Kidney epithelial cell (primary cell): ENCODE measurements at regions not wholly inside any gene's neighbourhood (a gene's known extent, or its start where the extent isn't known, plus 50 kb on each side); places are given as distances from the start of the nearest gene placed in this dataset.

Source experiments
- DNase-seq: peaks from one replicate; pipeline ENCODE4 v3.0.0-alpha.2; 2010; ENCODE audit warnings: low read depth
- H3K27me3 ChIP-seq: 2 replicates; pipeline ENCODE4 v1.6.0; 2011; ENCODE audit warnings: low read length; ENCODE audit not compliant: control insufficient read depth, insufficient read depth
- H3K36me3 ChIP-seq: 2 replicates; pipeline ENCODE4 v1.5.1; 2011; ENCODE audit warnings: low read length; ENCODE audit not compliant: control insufficient read depth, insufficient read depth
- H3K4me3 ChIP-seq: 2 replicates; pipeline ENCODE4 v1.5.1; 2011; ENCODE audit warnings: low read depth, mild to moderate bottlenecking, control low read depth, low read length
- TF ChIP-seq, protein P1 (sequence below): IDR thresholded peaks from 2 replicates; pipeline ENCODE4 v1.5.1; 2011; ENCODE audit warnings: mild to moderate bottlenecking, moderate library complexity, low read length, control low read depth, inconsistent platforms; ENCODE audit not compliant: insufficient read depth, poor library complexity, severe bottlenecking

- no peak overlapping the region for H3K4me3 ChIP-seq
- no peaks in the 10 kb centered on the region for H3K36me3 ChIP-seq
- DNase-seq = no peak
- H3K27me3 ChIP-seq = no peaks in the 10 kb centered on the region
- TF ChIP-seq, protein P1, sequence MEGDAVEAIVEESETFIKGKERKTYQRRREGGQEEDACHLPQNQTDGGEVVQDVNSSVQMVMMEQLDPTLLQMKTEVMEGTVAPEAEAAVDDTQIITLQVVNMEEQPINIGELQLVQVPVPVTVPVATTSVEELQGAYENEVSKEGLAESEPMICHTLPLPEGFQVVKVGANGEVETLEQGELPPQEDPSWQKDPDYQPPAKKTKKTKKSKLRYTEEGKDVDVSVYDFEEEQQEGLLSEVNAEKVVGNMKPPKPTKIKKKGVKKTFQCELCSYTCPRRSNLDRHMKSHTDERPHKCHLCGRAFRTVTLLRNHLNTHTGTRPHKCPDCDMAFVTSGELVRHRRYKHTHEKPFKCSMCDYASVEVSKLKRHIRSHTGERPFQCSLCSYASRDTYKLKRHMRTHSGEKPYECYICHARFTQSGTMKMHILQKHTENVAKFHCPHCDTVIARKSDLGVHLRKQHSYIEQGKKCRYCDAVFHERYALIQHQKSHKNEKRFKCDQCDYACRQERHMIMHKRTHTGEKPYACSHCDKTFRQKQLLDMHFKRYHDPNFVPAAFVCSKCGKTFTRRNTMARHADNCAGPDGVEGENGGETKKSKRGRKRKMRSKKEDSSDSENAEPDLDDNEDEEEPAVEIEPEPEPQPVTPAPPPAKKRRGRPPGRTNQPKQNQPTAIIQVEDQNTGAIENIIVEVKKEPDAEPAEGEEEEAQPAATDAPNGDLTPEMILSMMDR = no peak
These were observed 540.1 kb downstream of the VRK1 start for GRCh38 chr14:97337267-97337666.

GRCh38 chr14:97337670-97338069 is 540.5 kb downstream of the VRK1 start:
- H3K36me3 ChIP-seq = no peaks in the 10 kb centered on the region
- TF ChIP-seq, protein P1 = no peak
- no peak for DNase-seq
- H3K4me3 ChIP-seq = no peak overlapping the region
- no peaks in the 10 kb centered on the region for H3K27me3 ChIP-seq

GRCh38 chr14:97344666-97345065 is 547.5 kb downstream of the VRK1 start:
- Histone ChIP-seq H3K4me3 (no peak overlapping the region), H3K27me3 (no peaks in the 10 kb centered on the region), H3K36me3 (peaks cover 1% of the 10 kb centered on the region)
- no peak for DNase-seq
- TF ChIP-seq, protein P1 = no peak

GRCh38 chr14:97346675-97347074 is 549.5 kb downstream of the VRK1 start:
- DNase-seq = no peak
- Histone ChIP-seq H3K27me3 (no peaks in the 10 kb centered on the region), H3K4me3 (no peak overlapping the region), H3K36me3 (peaks cover 1% of the 10 kb centered on the region)
- TF ChIP-seq, protein P1 = no peak

- no peaks in the 10 kb centered on the region for H3K36me3 ChIP-seq
- H3K4me3 ChIP-seq = no peak overlapping the region
- no peaks in the 10 kb centered on the region for H3K27me3 ChIP-seq
- DNase-seq = no peak
- TF ChIP-seq, protein P1 = no peak
These were observed 552.3 kb downstream of the VRK1 start for GRCh38 chr14:97349463-97349862.

DNA sequence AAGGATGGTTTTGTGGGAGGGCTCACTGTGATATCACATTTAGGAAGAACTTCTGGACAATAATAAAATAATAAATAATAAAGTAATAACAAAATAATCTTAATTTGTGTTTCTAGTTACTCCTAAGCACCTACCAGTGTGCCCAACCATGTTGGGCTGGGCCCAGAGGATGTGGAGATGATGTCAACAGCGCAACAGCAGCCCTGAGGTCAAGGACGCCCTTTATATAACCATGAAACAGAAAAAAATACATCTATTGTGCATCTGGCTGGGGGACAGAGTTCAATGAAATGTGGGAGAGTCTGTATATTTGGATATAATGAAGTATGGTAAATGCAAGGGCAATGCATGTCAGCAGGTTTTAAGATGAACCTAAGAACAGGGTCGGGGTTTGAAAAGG is 552.8 kb downstream of the VRK1 start:
- DNase-seq = no peak
- Histone ChIP-seq H3K27me3 (no peaks in the 10 kb centered on the region), H3K36me3 (no peaks in the 10 kb centered on the region), H3K4me3 (no peak overlapping the region)
- TF ChIP-seq, protein P1 = no peak
